Erythroblast (primary cell): ENCODE measurements at regions not wholly inside any gene's neighbourhood (a gene's known extent, or its start where the extent isn't known, plus 50 kb on each side); places are given as distances from the start of the nearest gene placed in this dataset.

ENCODE experiments used
- GATA1 ChIP-seq: IDR thresholded peaks from 2 replicates; pipeline ENCODE4 v1.6.1; 2011; ENCODE audit warnings: low read depth, mild to moderate bottlenecking, control low read depth, low read length, moderate library complexity
- POLR2A ChIP-seq: IDR thresholded peaks from 2 replicates; pipeline ENCODE4 v1.6.1; 2011; ENCODE audit warnings: mild to moderate bottlenecking, low read length

GRCh38 chr18:67932271-67932670 is 415.8 kb upstream of the DSEL start:
- no peak for TF ChIP-seq POLR2A
- TF ChIP-seq GATA1: no peak
